NCI-H524 (cell line): ENCODE measurements at regions not wholly inside any gene's neighbourhood (a gene's known extent, or its start where the extent isn't known, plus 50 kb on each side); places are given as distances from the start of the nearest gene placed in this dataset.

ENCODE experiments used
- DNase-seq, 2 experiments: peaks; one replicate each; lab custom pipeline; 2025; lab: John Stamatoyannopoulos, UW

DNA sequence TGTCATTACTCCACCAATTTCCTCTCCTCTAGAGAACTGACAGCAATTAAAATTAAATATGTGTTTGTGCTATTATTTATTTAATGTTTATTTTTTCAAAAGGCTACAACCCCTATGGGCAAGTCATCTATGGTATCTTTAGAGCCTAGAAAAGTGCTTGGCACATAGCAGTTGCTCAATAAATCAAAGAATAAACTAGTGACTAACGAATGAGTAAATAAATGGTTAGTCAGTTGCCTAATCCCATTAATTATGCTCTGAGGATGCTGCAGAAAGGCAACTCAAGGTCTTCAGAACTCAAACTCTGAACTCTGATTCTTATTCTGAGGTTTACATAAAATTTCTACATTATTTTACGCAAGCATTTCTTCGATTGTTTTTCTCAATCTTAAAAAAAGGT, 193.0 kb upstream of the TSHZ2 start:
- DNase-seq, result no peak

GRCh38 chr20:52777171-52777570, 195.0 kb upstream of the TSHZ2 start:
- peak; percentile 85 to 88 for DNase-seq

DNA sequence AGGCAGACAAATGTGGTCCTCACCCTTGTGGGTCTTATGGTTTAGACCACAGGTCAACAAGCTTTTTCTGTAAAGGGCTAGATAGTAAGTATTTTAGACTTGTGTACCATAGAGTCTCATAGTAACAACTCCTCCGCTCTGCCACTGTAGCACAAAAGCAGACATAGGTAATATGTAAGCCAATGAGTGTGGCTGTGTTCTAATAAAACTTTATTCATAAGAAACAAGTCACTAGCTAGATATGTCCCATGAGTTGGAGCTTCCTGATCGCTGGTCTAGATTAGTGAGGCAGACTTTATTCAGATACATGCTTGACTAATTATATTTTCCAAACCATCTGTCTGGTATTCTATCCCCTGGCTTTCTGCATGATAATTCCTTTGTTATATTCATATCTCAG, 196.4 kb upstream of the TSHZ2 start:
- peak in 1 of 2 experiments; percentile 56 for DNase-seq

- no peak for DNase-seq
These were observed 203.5 kb upstream of the TSHZ2 start for GRCh38 chr20:52768694-52769093.

DNA sequence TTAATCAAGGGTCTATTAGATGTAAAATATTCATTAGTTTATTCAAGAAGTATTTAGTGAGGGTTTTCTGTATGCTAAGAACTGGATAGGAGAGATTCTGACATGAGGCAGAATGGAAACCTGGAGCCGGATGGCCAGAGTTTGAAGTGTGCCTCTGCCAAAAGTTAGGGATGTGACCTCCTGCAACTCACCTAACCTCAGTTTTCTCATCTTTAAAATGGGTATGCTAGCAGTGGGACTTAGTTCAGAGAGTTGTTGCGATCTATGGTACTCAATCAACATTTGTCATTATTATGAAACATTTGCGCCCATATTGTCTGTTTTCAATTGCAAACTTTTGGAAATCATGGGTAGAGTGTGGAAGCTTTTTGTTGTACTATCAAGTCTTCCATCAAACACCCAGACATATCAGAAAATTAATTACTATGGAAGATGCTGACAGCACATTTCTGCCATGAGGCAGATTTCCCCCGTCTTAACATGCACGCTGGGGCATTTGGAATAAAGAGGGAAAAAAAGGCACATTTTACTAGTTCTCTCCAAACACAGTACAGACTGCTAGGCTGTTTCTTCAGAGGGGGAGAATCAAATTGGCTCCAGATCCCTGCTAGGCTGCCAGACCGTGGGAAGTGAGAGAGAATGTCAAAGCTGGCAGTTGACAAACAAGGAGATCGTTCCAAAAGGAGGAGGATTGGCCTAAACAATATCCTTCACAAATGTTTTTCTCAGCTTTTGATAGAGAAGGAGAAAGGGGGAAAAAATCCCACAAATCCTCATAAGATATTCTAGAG, 205.3 kb upstream of the TSHZ2 start:
- DNase-seq, result no peak

DNA sequence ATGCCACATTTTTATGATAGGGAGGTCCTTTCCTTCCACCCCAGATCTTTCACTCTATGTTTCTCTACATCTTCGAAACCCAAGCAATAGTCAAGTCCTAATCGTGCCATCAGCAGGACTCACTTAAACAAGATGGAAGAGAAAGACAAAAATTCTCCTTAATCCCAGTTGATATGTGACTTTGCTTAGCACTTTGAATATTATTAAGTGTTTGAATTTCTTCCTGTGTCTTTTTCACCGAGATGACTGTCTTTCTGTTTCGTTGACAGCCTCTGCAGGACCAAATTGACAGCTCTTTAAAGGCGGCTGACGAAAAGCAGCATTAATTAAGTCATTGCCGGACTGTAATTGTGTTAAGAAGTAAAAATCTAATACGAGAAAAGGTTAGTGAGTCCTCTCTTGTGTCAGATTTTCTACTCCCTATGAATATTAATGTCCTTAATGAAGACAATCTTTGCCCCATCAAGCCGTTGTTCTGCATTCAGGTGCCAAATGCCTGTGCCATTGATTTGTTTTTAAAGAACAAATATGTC, 208.8 kb upstream of the TSHZ2 start:
- no peak for DNase-seq

- DNase-seq, result no peak
These were observed 210.3 kb upstream of the TSHZ2 start for GRCh38 chr20:52761867-52762266.

- DNase-seq, result no peak
These were observed 211.4 kb upstream of the TSHZ2 start for GRCh38 chr20:52760791-52761190.

DNA sequence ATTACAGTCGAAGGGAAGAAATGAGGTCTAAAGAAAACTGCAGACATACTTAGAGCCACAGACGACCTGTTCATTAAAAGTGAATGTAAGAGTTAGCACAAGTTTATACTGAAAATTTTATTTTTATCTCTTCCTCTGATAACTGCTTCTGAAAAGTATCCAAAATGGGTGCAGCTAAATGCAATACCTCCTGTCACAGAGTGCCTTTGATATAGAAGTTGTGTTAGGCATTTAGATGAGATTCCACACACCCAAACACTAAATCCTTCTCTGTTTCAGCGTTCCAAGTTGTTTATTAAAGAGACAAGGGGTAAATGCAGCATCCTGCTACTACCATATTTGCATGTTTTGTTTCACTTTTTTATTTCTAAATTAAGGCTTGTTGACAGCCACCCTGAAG, 214.7 kb upstream of the TSHZ2 start:
- no peak for DNase-seq

DNA sequence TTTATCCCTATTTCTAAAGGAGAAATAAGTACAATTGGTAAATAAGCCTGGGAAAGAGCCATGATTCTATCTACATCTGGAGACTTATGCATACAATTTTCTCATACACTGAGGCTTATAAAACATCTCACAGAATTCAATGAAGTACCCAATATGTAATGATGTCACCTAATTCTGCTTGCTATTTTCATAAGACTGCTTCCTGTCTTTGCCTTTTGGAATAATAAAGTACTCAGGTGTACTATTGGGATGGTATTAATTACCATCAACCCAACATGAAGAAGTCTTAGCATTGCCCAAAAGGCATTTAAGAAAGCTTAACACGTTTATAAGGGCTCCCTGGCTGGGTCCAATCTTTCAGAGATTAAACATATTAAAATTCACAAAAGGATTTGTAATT, 216.4 kb upstream of the TSHZ2 start:
- no peak for DNase-seq

- no peak for DNase-seq
These were observed 217.8 kb upstream of the TSHZ2 start for GRCh38 chr20:52754366-52754765.

GRCh38 chr20:52752023-52752422, 220.1 kb upstream of the TSHZ2 start:
- no peak for DNase-seq

- DNase-seq, result no peak
These were observed 220.6 kb upstream of the TSHZ2 start for GRCh38 chr20:52751571-52751970.

DNA sequence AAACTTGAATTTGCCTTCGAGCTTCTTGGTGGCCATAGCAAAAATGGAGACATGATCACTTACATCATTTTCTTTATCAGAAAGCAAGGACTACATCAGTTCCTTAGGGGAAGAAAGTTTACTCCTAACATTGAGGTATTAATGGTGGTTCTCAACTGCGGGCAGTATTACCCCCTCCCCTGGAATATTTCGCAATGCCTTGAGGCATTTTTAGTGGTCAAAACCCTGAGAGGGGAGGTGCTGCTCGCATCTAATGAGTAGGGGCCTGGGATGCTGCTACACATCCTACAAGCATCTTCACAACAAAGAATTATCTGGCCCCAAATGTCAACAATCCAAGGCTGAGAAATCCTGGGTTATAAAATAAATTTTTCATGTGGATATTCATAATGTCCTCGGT, 222.2 kb upstream of the TSHZ2 start:
- no peak for DNase-seq

- DNase-seq, result no peak
These were observed 223.2 kb upstream of the TSHZ2 start for GRCh38 chr20:52748990-52749389.

GRCh38 chr20:52748285-52748932, 223.7 kb upstream of the TSHZ2 start:
- DNase-seq, result peak; percentile 56 to 68

DNA sequence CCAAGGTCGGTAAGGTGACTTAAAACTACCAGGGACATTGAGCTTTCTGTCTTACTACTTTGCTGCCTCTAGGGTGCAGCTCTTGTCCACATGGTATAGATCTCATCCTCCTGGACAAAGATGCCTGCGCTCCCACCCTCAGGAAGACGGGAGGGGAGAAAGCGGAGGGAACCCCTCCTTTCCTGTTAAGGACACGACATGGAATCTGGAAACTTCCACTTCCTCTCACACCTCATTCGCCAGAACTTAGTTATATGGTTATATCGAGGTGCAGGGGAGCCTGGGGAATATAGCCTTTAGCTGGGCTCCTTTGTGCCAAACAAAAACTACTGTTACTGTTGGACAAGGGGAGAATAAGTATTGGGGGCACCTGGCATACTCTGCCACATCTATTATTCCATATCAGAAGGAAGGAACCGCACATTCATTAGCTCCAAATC, 224.3 kb upstream of the TSHZ2 start:
- DNase-seq, result peak; percentile 13 to 67

GRCh38 chr20:52746770-52747169, 225.4 kb upstream of the TSHZ2 start:
- DNase-seq, result no peak

- DNase-seq, result peak; percentile 78 to 82
These were observed 226.0 kb upstream of the TSHZ2 start for GRCh38 chr20:52746190-52746589.

DNA sequence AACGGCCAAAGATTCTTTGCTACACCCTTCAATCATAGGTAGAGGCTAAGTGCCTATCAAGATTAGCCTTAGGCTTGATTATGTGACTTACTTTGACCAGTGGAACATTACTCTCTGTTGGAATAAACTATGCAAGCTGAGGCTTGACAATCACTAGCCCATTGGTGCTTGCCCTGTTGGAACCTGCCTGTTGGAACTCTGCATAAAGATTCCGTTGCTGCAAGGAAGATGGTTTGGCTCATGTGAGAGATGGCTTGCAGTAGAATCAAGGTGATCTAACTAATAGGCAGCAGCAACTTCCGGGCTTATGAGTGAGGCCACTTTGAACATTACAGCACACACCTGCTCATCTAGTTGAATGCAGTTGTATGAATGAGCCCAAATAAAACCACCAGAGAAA, 227.7 kb upstream of the TSHZ2 start:
- no peak for DNase-seq

DNA sequence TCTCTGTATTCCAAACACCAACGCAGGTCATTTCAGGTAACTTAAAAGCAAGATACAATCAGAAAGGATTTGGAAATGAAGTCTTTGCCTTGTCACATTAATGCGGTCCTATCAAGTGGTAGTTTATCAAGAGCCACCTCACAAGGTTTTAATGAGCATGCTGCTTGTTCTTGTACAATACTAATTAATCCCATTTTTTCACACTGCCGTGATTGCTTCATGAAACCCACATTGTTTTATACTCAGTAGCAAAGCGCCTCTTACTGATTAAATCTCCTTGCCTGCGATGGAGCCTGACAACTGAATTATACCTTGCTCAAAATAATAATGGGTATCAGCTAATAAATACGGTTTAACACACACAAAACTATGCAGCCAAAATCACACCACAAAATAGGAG, 234.1 kb upstream of the TSHZ2 start:
- no peak for DNase-seq

DNA sequence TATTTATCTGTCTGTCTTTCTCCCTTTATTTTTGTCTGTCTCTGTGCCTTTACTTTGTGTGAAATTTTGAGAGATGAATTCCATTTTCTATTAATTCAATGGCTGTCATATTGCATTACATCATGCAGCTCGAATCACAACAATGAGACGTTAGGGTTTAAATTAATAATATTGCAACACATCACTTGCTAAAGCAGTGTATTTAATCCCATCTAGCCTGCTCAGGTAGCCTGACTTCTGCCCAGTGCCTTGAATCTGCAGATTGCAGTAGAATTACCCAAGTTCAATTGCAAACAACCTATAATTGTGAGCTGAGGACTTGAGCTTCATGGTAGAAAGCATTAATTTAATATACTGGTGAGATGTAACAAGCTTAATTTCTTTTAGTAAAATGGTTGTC, 235.7 kb upstream of the TSHZ2 start:
- DNase-seq, result no peak

DNA sequence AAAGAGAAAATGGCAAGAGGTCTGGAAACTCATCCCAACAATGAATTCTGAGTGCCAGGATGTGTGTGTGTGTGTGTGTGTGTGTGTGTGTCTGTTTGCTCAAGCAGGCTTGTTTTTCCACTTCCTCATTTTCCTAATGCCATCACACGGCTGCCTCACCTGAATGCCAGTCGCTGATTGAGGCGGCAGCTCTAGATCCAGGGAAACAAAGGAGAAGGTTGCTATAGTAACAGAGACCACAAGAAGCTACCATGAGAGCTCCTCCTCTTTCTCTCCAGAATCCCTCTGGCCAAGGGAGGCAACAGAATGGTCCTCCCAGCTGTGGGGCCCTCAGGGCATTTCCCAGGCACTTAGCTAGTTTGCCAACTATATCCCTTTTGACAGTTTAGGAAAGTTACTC, 241.1 kb upstream of the TSHZ2 start:
- DNase-seq, result no peak
